K562 (cell line): ENCODE measurements at regions not wholly inside any gene's neighbourhood (a gene's known extent, or its start where the extent isn't known, plus 50 kb on each side); places are given as distances from the start of the nearest gene placed in this dataset.

Experiments used
- ATAC-seq: fragments of 200-7000 bp; cut with Tn5 transposase; 3 replicates; pipeline ENCODE4 v1.9.1; 2020; ENCODE audit warnings: moderate library complexity
- BruUV-seq: library from RNA; stranded (reverse); fragments of 400-500 nt; replicated peaks from 2 replicates; lab custom pipeline; 2021; lab: Mats Ljungman, UMichigan
- CTCF ChIA-PET: fragments of 300-600 bp; formaldehyde crosslinking; extraction: SDS; loops from one replicate; lab custom pipeline; 2021; ENCODE audit warnings: low intra/inter-chr PET ratio; lab: Yijun Ruan, JAX
- POLR2A ChIA-PET: fragments of 300-600, 350-650 bp; sonication (Branson Sonifier 250); formaldehyde crosslinking; extraction: SDS; loops from one replicate; lab custom pipeline; 2021; ENCODE audit warnings: antibody characterized with exemption, inconsistent platforms; lab: Yijun Ruan, JAX
- DNase-seq, 4 experiments: peaks; one replicate each; pipeline versions ENCODE4 v3.0.0 to v3.0.0-alpha.2; 2011 to 2018; ENCODE audit warnings: low spot score in 3 of 4, mixed read lengths in 3 of 4; ENCODE audit errors: extremely low read depth in 1 of 4
- FAIRE-seq: peaks from 2 replicates; lab custom pipeline; 2011; peaks lifted over from hg19 to GRCh38; lab: Jason Lieb, UNC
- H2AFZ ChIP-seq: 2 replicates; pipeline ENCODE4 v1.6.0; 2011; ENCODE audit warnings: low read depth, low read length, control low read depth, inconsistent platforms
- H3K27ac ChIP-seq: fragments of 200-600 bp; 3 replicates; pipeline ENCODE4 v1.8.0; 2011; ENCODE audit warnings: low read depth, mild to moderate bottlenecking, control low read depth, inconsistent platforms, low read length, moderate library complexity, mixed read lengths; ENCODE audit errors: extremely low read depth
- H3K27me3 ChIP-seq, 2 experiments: fragments of 300-600 bp in 1 of 2; 2 replicates in 1 of 2; 3 replicates in 1 of 2; pipeline versions ENCODE4 v1.6.0 to v1.8.0; 2011; ENCODE audit warnings: inconsistent platforms in 2 of 2, low read length in 2 of 2, mild to moderate bottlenecking in 1 of 2, mixed read lengths in 1 of 2, moderate library complexity in 1 of 2; ENCODE audit not compliant: control insufficient read depth in 2 of 2, insufficient read depth in 2 of 2
- H3K36me3 ChIP-seq: fragments of 300-600 bp; 3 replicates; pipeline ENCODE4 v1.8.0; 2011; ENCODE audit warnings: mild to moderate bottlenecking, low read length, inconsistent platforms; ENCODE audit not compliant: control insufficient read depth, insufficient read depth
- H3K4me1 ChIP-seq, 2 experiments: fragments of 200-600 bp in 1 of 2; replicated peaks in 1 of 2; 2 replicates in 1 of 2; 3 replicates in 1 of 2; pipeline versions ENCODE4 v1.5.1 to v1.8.0; 2011; ENCODE audit warnings: inconsistent platforms in 2 of 2, low read length in 2 of 2, mild to moderate bottlenecking in 1 of 2, mixed read lengths in 1 of 2, moderate library complexity in 1 of 2; ENCODE audit not compliant: control insufficient read depth in 2 of 2, insufficient read depth in 2 of 2
- H3K4me2 ChIP-seq: 2 replicates; pipeline ENCODE4 v1.6.1; 2011; ENCODE audit warnings: low read length, control low read depth, inconsistent platforms, mixed read lengths; ENCODE audit not compliant: insufficient read depth
- H3K4me3 ChIP-seq: fragments of 200-600 bp; sonication (generic), shearing (Covaris generic); 2 replicates; pipeline ENCODE4 v1.5.1; 2016; ENCODE audit warnings: control low read depth, inconsistent platforms
- H3K79me2 ChIP-seq: fragments of 200-600 bp; 3 replicates; pipeline ENCODE4 v1.8.0; 2011; ENCODE audit warnings: low read length, inconsistent platforms; ENCODE audit not compliant: control insufficient read depth, insufficient read depth
- H3K9ac ChIP-seq, 2 experiments: 2 replicates each; pipeline versions ENCODE4 v1.6.0 to v1.6.1; 2011; ENCODE audit warnings: low read depth in 2 of 2, low read length in 2 of 2, control low read depth in 1 of 2, inconsistent platforms in 1 of 2, mild to moderate bottlenecking in 1 of 2, mixed read lengths in 1 of 2; ENCODE audit not compliant: insufficient read depth in 1 of 2
- H3K9me1 ChIP-seq: one replicate; pipeline ENCODE4 v1.6.0; 2011; ENCODE audit warnings: inconsistent platforms, mild to moderate bottlenecking, low read length, moderate library complexity; ENCODE audit not compliant: control insufficient read depth, insufficient read depth
- H3K9me3 ChIP-seq: replicated peaks from 2 replicates; pipeline ENCODE4 v1.5.1; 2011; ENCODE audit warnings: low read depth, low read length, inconsistent platforms; ENCODE audit not compliant: control insufficient read depth, insufficient read depth
- H4K20me1 ChIP-seq: replicated peaks from 2 replicates; pipeline ENCODE4 v1.6.1; 2011; ENCODE audit warnings: low read length, inconsistent platforms, mixed read lengths; ENCODE audit not compliant: control insufficient read depth, insufficient read depth
- ARID4B ChIP-seq: sonication (generic); formaldehyde crosslinking; IDR thresholded peaks from 2 replicates; pipeline ENCODE4 v1.8.0; 2022; ENCODE audit warnings: mild to moderate bottlenecking, missing genetic modification reagents
- C11orf30 ChIP-seq: fragments of 450-650 bp; IDR thresholded peaks from 2 replicates; pipeline ENCODE4 v1.6.1; 2016; ENCODE audit warnings: low read depth, mild to moderate bottlenecking
- FUS ChIP-seq: fragments of 200-400 bp; formaldehyde crosslinking; optimal IDR thresholded peaks from 2 replicates; pipeline ENCODE3; 2017; ENCODE audit warnings: low read depth, low read length
- GTF2E2 ChIP-seq: fragments of 200-800 bp; sonication (Bioruptor generic); IDR thresholded peaks from 2 replicates; pipeline ENCODE4 v1.6.1; 2016; ENCODE audit warnings: missing genetic modification characterization, missing compliant biosample characterization
- HMG20A ChIP-seq: fragments of 450-650 bp; formaldehyde crosslinking; conservative IDR thresholded peaks from 2 replicates; pipeline ENCODE4 v1.4.0; 2020; ENCODE audit warnings: mild to moderate bottlenecking, mixed read lengths
- MLX ChIP-seq, 2 experiments: fragments of 450-650 bp in 1 of 2; sonication (generic) in 1 of 2; formaldehyde crosslinking; conservative IDR thresholded peaks; 2 replicates each; pipeline versions ENCODE4 v1.4.0 to v1.8.1; 2020 to 2022; ENCODE audit warnings: mild to moderate bottlenecking in 1 of 2, missing genetic modification reagents in 1 of 2
- MXI1 ChIP-seq: IDR thresholded peaks from 2 replicates; pipeline ENCODE4 v1.6.1; 2011; ENCODE audit warnings: low read depth, mild to moderate bottlenecking, improper control_type of control experiment, low read length
- NCOA2 ChIP-seq, 2 experiments: fragments of 450-650 bp; IDR thresholded peaks; 2 replicates each; pipeline ENCODE4 v1.6.1; 2018; ENCODE audit warnings: mild to moderate bottlenecking in 2 of 2, moderate library complexity in 1 of 2; ENCODE audit not compliant: partially characterized antibody in 2 of 2
- PHF8 ChIP-seq: fragments of 200-600 bp; sonication (generic); IDR thresholded peaks from 2 replicates; pipeline ENCODE4 v1.6.1; 2012; ENCODE audit warnings: mixed run types, mild to moderate bottlenecking, inconsistent platforms, low read length, moderate library complexity, borderline replicate concordance
- SNIP1 ChIP-seq: fragments of 450-650 bp; IDR thresholded peaks from 2 replicates; pipeline ENCODE4 v1.7.1; 2017; ENCODE audit warnings: low read depth, mild to moderate bottlenecking
- UBTF ChIP-seq, 2 experiments: IDR thresholded peaks; 2 replicates each; pipeline ENCODE4 v1.6.1; 2012; ENCODE audit warnings: improper control_type of control experiment in 2 of 2, low read depth in 2 of 2, low read length in 2 of 2, borderline replicate concordance in 1 of 2
- YY1 ChIP-seq, 3 experiments: IDR thresholded peaks; 2 replicates each; pipeline ENCODE4 v1.6.1; 2011; ENCODE audit warnings: low read length in 2 of 3, mild to moderate bottlenecking in 2 of 3, moderate library complexity in 2 of 3, borderline replicate concordance in 1 of 3, control low read depth in 1 of 3, low read depth in 1 of 3; ENCODE audit not compliant: insufficient read depth in 3 of 3, insufficient replicate concordance in 2 of 3, control insufficient read depth in 1 of 3, insufficient read length in 1 of 3; ENCODE audit errors: extremely low read depth in 1 of 3
- ZNF384 ChIP-seq: IDR thresholded peaks from 2 replicates; pipeline ENCODE4 v1.6.1; 2012; ENCODE audit warnings: low read depth, low read length, improper control_type of control experiment
- in situ Hi-C: fragments of 300-500 bp; cut with MboI; formaldehyde crosslinking; loops from 4 replicates; pipeline ENCODE4 v1.15.0; 2018; ENCODE audit warnings: inconsistent platforms, mixed read lengths
- intact Hi-C: fragments of 100-400 bp; cut with micrococcal nuclease; formaldehyde crosslinking; loops from 2 replicates; pipeline ENCODE4 v1.14.2; 2022

GRCh38 chr13:47019977-47020376, 123.1 kb upstream of the HTR2A start:
- no peak for ATAC-seq
- CTCF ChIA-PET: no interaction called here
- no peak for TF ChIP-seq HMG20A (CRISPR knock-in tag)
- no peak for TF ChIP-seq ZNF384
- TF ChIP-seq PHF8: no peak
- TF ChIP-seq NCOA2 (IDR thresholded peaks at IDR 0.05; ENCODE audit: partially characterized antibody in 2 of 2): no peak
- TF ChIP-seq MLX (CRISPR knock-in tag; conservative IDR thresholded peaks at IDR 0.05): no peak
- no peak for TF ChIP-seq UBTF (IDR thresholded peaks at IDR 0.05; ENCODE audit: borderline replicate concordance in 1 of 2, low read depth in 2 of 2, low read length in 2 of 2)
- TF ChIP-seq C11orf30: no peak
- TF ChIP-seq GTF2E2 (tag): no peak
- no peak for TF ChIP-seq FUS
- no peak for TF ChIP-seq MXI1
- TF ChIP-seq YY1 (IDR thresholded peaks at IDR 0.05; ENCODE audit: borderline replicate concordance in 1 of 3, control insufficient read depth in 1 of 3, extremely low read depth in 1 of 3, insufficient read depth in 3 of 3, insufficient read length in 1 of 3, insufficient replicate concordance in 2 of 3, low read depth in 1 of 3, low read length in 2 of 3): no peak
- TF ChIP-seq SNIP1: no peak
- no peak for TF ChIP-seq ARID4B

More at GRCh38 chr13:47019977-47020376, 123.1 kb upstream of the HTR2A start:
- no peaks in the 10 kb centered on the region for H3K36me3 ChIP-seq
- H3K27ac ChIP-seq: no peak overlapping the region
- no peaks in the 10 kb centered on the region for H3K27me3 ChIP-seq
- H3K4me1 ChIP-seq: no peaks in the 10 kb centered on the region
- H3K9ac ChIP-seq: no peak overlapping the region
- POLR2A ChIA-PET: no interaction called here
- no peaks in the 10 kb centered on the region for H3K9me1 ChIP-seq
- in situ Hi-C loops (no loop called here), intact Hi-C loops (no loop called here)
- no peak for FAIRE-seq
- no peaks in the 10 kb centered on the region for H4K20me1 ChIP-seq
- BruUV-seq: no TSS peak
- H3K9me3 ChIP-seq: no peaks in the 10 kb centered on the region
- H2AFZ ChIP-seq: no peak overlapping the region
- H3K4me3 ChIP-seq: no peak overlapping the region
- H3K79me2 ChIP-seq: no peaks in the 10 kb centered on the region
- no peak for DNase-seq
- H3K4me2 ChIP-seq: no peak overlapping the region
